HG03103 (cell line): ENCODE measurements at regions not wholly inside any gene's neighbourhood (a gene's known extent, or its start where the extent isn't known, plus 50 kb on each side); places are given as distances from the start of the nearest gene placed in this dataset.

ENCODE experiments used
- ATAC-seq: cut with Tn5 transposase; IDR thresholded peaks from one replicate; pipeline ENCODE4 v1.9.1; 2021; ENCODE audit warnings: low read depth; ENCODE audit not compliant: unreplicated experiment

- no peak for ATAC-seq
Measured at GRCh38 chr15:47409038-47409437, 308.3 kb upstream of the SEMA6D start.

GRCh38 chr15:47409600-47409999 is 307.7 kb upstream of the SEMA6D start:
- no peak for ATAC-seq

GRCh38 chr15:47410247-47410646 is 307.1 kb upstream of the SEMA6D start:
- ATAC-seq: no peak

- no peak for ATAC-seq
Measured at GRCh38 chr15:47411733-47412132, 305.6 kb upstream of the SEMA6D start.

- no peak for ATAC-seq
Measured at GRCh38 chr15:47412136-47412535, 305.2 kb upstream of the SEMA6D start.

GRCh38 chr15:47412802-47413201 is 304.5 kb upstream of the SEMA6D start:
- no peak for ATAC-seq

- ATAC-seq: no peak
Measured at GRCh38 chr15:47414207-47414606, 303.1 kb upstream of the SEMA6D start.

- no peak for ATAC-seq
Measured at GRCh38 chr15:47415539-47415971, 301.8 kb upstream of the SEMA6D start.

- ATAC-seq: no peak
Measured at GRCh38 chr15:47422881-47423665, 294.2 kb upstream of the SEMA6D start.

GRCh38 chr15:47427463-47427862 is 289.8 kb upstream of the SEMA6D start:
- ATAC-seq: no peak

- no peak for ATAC-seq
Measured at GRCh38 chr15:47429376-47429775, 287.9 kb upstream of the SEMA6D start.

- ATAC-seq: no peak
Measured at GRCh38 chr15:47431501-47431900, 285.8 kb upstream of the SEMA6D start.

- no peak for ATAC-seq
Measured at GRCh38 chr15:47432826-47433225, 284.5 kb upstream of the SEMA6D start.

- ATAC-seq: no peak
Measured at GRCh38 chr15:47434596-47434995, 282.7 kb upstream of the SEMA6D start.

- ATAC-seq: no peak
Measured at GRCh38 chr15:47437491-47437890, 279.8 kb upstream of the SEMA6D start.

- ATAC-seq: no peak
Measured at GRCh38 chr15:47439146-47440111, 277.9 kb upstream of the SEMA6D start.

- no peak for ATAC-seq
Measured at GRCh38 chr15:47442371-47442770, 274.9 kb upstream of the SEMA6D start.

- ATAC-seq: no peak
Measured at GRCh38 chr15:47443839-47444238, 273.5 kb upstream of the SEMA6D start.

- no peak for ATAC-seq
Measured at GRCh38 chr15:47445723-47446392, 271.4 kb upstream of the SEMA6D start.

- no peak for ATAC-seq
Measured at GRCh38 chr15:47460795-47461573, 256.3 kb upstream of the SEMA6D start.
